ENCODE measurements at regions not wholly inside any gene's neighbourhood (a gene's known extent, or its start where the extent isn't known, plus 50 kb on each side); places are given as distances from the start of the nearest gene placed in this dataset.
A peak's percentile ranks its signal among the peaks of the same experiment; 100 is the strongest.

GRCh38 chr1:192104128-192104527 is 54.1 kb upstream of the RGS18 start:
- TF ChIP-seq PPARA (CRISPR knock-in tag; IDR thresholded peaks at IDR 0.05; ENCODE audit: borderline replicate concordance): no peak
- TF ChIP-seq GLIS3 (CRISPR knock-in tag; IDR thresholded peaks at IDR 0.05): no peak
- TF ChIP-seq, protein P1, sequence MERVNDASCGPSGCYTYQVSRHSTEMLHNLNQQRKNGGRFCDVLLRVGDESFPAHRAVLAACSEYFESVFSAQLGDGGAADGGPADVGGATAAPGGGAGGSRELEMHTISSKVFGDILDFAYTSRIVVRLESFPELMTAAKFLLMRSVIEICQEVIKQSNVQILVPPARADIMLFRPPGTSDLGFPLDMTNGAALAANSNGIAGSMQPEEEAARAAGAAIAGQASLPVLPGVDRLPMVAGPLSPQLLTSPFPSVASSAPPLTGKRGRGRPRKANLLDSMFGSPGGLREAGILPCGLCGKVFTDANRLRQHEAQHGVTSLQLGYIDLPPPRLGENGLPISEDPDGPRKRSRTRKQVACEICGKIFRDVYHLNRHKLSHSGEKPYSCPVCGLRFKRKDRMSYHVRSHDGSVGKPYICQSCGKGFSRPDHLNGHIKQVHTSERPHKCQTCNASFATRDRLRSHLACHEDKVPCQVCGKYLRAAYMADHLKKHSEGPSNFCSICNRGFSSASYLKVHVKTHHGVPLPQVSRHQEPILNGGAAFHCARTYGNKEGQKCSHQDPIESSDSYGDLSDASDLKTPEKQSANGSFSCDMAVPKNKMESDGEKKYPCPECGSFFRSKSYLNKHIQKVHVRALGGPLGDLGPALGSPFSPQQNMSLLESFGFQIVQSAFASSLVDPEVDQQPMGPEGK (CRISPR knock-in tag; IDR thresholded peaks at IDR 0.05; ENCODE audit: borderline replicate concordance): no peak
- TF ChIP-seq ARNTL (CRISPR knock-in tag; IDR thresholded peaks at IDR 0.05; ENCODE audit: borderline replicate concordance, low read depth): no peak
- TF ChIP-seq ZNF70 (CRISPR knock-in tag; IDR thresholded peaks at IDR 0.05): no peak
- TF ChIP-seq ZNF565 (CRISPR knock-in tag; conservative IDR thresholded peaks at IDR 0.05; ENCODE audit: low read depth): no peak
- no peak for ATAC-seq

DNA sequence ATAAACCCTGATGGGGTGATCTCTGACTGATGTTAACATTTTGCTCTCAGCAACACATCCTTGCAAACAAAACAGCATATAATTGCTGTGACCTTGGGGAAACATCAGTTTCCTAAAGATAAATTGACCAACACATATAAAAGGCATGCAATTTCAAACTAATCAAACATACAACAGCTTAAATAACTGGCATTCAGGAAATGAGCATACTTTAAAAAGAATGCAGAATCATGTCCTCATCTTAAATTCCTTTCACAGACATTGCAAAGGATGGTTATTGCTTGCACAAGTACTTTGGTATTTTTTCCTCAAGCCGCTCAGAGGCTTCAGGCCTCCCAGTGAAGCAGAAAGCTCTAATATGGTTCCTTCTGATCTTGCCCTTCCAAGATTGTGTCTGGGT is 53.4 kb upstream of the RGS18 start:
- TF ChIP-seq ZNF8 (CRISPR knock-in tag; IDR thresholded peaks at IDR 0.05) (no peak), TCF4 (CRISPR knock-in tag; IDR thresholded peaks at IDR 0.05; ENCODE audit: borderline replicate concordance) (no peak)
- peak; percentile 39; the same call in 2 of the 3 replicates for ATAC-seq

- TF ChIP-seq, protein P1 (CRISPR knock-in tag; IDR thresholded peaks at IDR 0.05; ENCODE audit: borderline replicate concordance): no peak
- TF ChIP-seq SNAI2 (CRISPR knock-in tag; IDR thresholded peaks at IDR 0.05) (no peak), ZNF70 (CRISPR knock-in tag; IDR thresholded peaks at IDR 0.05) (no peak), ZC3H10 (CRISPR knock-in tag; IDR thresholded peaks at IDR 0.05) (no peak), ZNF565 (CRISPR knock-in tag; conservative IDR thresholded peaks at IDR 0.05; ENCODE audit: low read depth) (no peak), TOX (CRISPR knock-in tag; IDR thresholded peaks at IDR 0.05; ENCODE audit: borderline replicate concordance) (no peak), TCF4 (CRISPR knock-in tag; IDR thresholded peaks at IDR 0.05; ENCODE audit: borderline replicate concordance) (no peak), OSR1 (CRISPR knock-in tag; IDR thresholded peaks at IDR 0.05) (no peak), ISL1 (CRISPR knock-in tag; IDR thresholded peaks at IDR 0.05) (no peak), ZFP3 (CRISPR knock-in tag; IDR thresholded peaks at IDR 0.05) (no peak), ZFP30 (CRISPR knock-in tag; IDR thresholded peaks at IDR 0.05) (no peak), BACH2 (CRISPR knock-in tag; IDR thresholded peaks at IDR 0.05; ENCODE audit: borderline replicate concordance) (no peak), ZNF8 (CRISPR knock-in tag; IDR thresholded peaks at IDR 0.05) (no peak), POU6F1 (CRISPR knock-in tag; IDR thresholded peaks at IDR 0.05; ENCODE audit: borderline replicate concordance, low read depth) (no peak)
- TF ChIP-seq, protein P2, sequence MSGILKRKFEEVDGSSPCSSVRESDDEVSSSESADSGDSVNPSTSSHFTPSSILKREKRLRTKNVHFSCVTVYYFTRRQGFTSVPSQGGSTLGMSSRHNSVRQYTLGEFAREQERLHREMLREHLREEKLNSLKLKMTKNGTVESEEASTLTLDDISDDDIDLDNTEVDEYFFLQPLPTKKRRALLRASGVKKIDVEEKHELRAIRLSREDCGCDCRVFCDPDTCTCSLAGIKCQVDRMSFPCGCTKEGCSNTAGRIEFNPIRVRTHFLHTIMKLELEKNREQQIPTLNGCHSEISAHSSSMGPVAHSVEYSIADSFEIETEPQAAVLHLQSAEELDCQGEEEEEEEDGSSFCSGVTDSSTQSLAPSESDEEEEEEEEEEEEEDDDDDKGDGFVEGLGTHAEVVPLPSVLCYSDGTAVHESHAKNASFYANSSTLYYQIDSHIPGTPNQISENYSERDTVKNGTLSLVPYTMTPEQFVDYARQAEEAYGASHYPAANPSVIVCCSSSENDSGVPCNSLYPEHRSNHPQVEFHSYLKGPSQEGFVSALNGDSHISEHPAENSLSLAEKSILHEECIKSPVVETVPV (CRISPR knock-in tag; IDR thresholded peaks at IDR 0.05): no peak
- TF ChIP-seq, protein P3, sequence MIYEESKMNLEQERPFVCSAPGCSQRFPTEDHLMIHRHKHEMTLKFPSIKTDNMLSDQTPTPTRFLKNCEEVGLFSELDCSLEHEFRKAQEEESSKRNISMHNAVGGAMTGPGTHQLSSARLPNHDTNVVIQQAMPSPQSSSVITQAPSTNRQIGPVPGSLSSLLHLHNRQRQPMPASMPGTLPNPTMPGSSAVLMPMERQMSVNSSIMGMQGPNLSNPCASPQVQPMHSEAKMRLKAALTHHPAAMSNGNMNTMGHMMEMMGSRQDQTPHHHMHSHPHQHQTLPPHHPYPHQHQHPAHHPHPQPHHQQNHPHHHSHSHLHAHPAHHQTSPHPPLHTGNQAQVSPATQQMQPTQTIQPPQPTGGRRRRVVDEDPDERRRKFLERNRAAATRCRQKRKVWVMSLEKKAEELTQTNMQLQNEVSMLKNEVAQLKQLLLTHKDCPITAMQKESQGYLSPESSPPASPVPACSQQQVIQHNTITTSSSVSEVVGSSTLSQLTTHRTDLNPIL (CRISPR knock-in tag; IDR thresholded peaks at IDR 0.05; ENCODE audit: low read depth): no peak
- ATAC-seq: no peak
These were observed 50.1 kb upstream of the RGS18 start for GRCh38 chr1:192108161-192108560.

Measured in SK-N-SH treated with all-trans-retinoic acid at 6 μM for 48 hours (cell line).